ENCODE measurements at regions not wholly inside any gene's neighbourhood (a gene's known extent, or its start where the extent isn't known, plus 50 kb on each side); places are given as distances from the start of the nearest gene placed in this dataset.

DNA sequence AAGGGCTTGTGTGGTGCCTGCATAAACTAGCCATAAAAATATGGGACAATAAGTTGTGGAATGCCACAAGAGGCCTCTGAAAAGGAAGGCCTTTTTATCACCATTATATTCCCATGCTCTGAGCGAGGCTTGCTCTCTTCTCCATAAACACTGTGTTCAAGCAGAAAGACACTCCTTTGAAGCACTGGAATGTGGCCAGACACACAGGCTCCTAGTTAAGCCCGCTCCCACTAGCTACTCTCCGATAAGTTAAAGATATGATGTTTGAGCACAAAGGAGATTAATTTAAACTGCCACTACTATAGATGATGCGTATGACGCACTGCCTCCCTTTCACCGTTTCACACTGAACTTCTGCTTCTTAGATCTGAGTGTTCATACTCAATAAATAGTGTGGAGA lies 188.7 kb upstream of the TWIST2 start:
- no peak for DNase-seq (ENCODE audit: low read depth in 1 of 2, low spot score in 1 of 2)
- TF ChIP-seq GABPA (IDR thresholded peaks at IDR 0.05; ENCODE audit: low read depth) (no peak), SPI1 (IDR thresholded peaks at IDR 0.05; ENCODE audit: borderline replicate concordance, low read depth) (no peak), POLR2AphosphoS5 (IDR thresholded peaks at IDR 0.05; ENCODE audit: low read depth) (no peak), REST (IDR thresholded peaks at IDR 0.05; ENCODE audit: insufficient replicate concordance, low read depth) (no peak)
- TF ChIP-seq, protein P1, sequence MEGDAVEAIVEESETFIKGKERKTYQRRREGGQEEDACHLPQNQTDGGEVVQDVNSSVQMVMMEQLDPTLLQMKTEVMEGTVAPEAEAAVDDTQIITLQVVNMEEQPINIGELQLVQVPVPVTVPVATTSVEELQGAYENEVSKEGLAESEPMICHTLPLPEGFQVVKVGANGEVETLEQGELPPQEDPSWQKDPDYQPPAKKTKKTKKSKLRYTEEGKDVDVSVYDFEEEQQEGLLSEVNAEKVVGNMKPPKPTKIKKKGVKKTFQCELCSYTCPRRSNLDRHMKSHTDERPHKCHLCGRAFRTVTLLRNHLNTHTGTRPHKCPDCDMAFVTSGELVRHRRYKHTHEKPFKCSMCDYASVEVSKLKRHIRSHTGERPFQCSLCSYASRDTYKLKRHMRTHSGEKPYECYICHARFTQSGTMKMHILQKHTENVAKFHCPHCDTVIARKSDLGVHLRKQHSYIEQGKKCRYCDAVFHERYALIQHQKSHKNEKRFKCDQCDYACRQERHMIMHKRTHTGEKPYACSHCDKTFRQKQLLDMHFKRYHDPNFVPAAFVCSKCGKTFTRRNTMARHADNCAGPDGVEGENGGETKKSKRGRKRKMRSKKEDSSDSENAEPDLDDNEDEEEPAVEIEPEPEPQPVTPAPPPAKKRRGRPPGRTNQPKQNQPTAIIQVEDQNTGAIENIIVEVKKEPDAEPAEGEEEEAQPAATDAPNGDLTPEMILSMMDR (IDR thresholded peaks at IDR 0.05; ENCODE audit: insufficient read depth, low read length): no peak
- Histone ChIP-seq H3K4me3 (replicated peaks; ENCODE audit: insufficient read depth, low read length) (no peak overlapping the region), H3K27ac (replicated peaks) (no peak overlapping the region), H3K27me3 (ENCODE audit: insufficient read depth, poor library complexity, severe bottlenecking) (no peaks in the 10 kb centered on the region)

GRCh38 chr2:238663586-238663985 lies 184.3 kb upstream of the TWIST2 start:
- Histone ChIP-seq H3K27ac (replicated peaks) (no peak overlapping the region), H3K27me3 (ENCODE audit: insufficient read depth, poor library complexity, severe bottlenecking) (no peaks in the 10 kb centered on the region), H3K4me3 (replicated peaks; ENCODE audit: insufficient read depth, low read length) (no peak overlapping the region)
- TF ChIP-seq POLR2AphosphoS5 (IDR thresholded peaks at IDR 0.05; ENCODE audit: low read depth) (no peak), GABPA (IDR thresholded peaks at IDR 0.05; ENCODE audit: low read depth) (no peak), SPI1 (IDR thresholded peaks at IDR 0.05; ENCODE audit: borderline replicate concordance, low read depth) (no peak), REST (IDR thresholded peaks at IDR 0.05; ENCODE audit: insufficient replicate concordance, low read depth) (no peak)
- TF ChIP-seq, protein P1 (IDR thresholded peaks at IDR 0.05; ENCODE audit: insufficient read depth, low read length): no peak
- DNase-seq (ENCODE audit: low read depth in 1 of 2, low spot score in 1 of 2): no peak

GRCh38 chr2:238665919-238666318 lies 182.0 kb upstream of the TWIST2 start:
- TF ChIP-seq POLR2AphosphoS5 (IDR thresholded peaks at IDR 0.05; ENCODE audit: low read depth): no peak
- no peak for TF ChIP-seq SPI1 (IDR thresholded peaks at IDR 0.05; ENCODE audit: borderline replicate concordance, low read depth)
- no peak for TF ChIP-seq REST (IDR thresholded peaks at IDR 0.05; ENCODE audit: insufficient replicate concordance, low read depth)
- Histone ChIP-seq H3K27ac (replicated peaks) (no peak overlapping the region), H3K27me3 (ENCODE audit: insufficient read depth, poor library complexity, severe bottlenecking) (no peaks in the 10 kb centered on the region), H3K4me3 (replicated peaks; ENCODE audit: insufficient read depth, low read length) (no peak overlapping the region)
- DNase-seq (ENCODE audit: low read depth in 1 of 2, low spot score in 1 of 2): no peak

GRCh38 chr2:238666543-238666942 lies 181.3 kb upstream of the TWIST2 start:
- TF ChIP-seq REST (IDR thresholded peaks at IDR 0.05; ENCODE audit: insufficient replicate concordance, low read depth) (no peak), GABPA (IDR thresholded peaks at IDR 0.05; ENCODE audit: low read depth) (no peak), SPI1 (IDR thresholded peaks at IDR 0.05; ENCODE audit: borderline replicate concordance, low read depth) (no peak), POLR2AphosphoS5 (IDR thresholded peaks at IDR 0.05; ENCODE audit: low read depth) (no peak)
- TF ChIP-seq, protein P1 (IDR thresholded peaks at IDR 0.05; ENCODE audit: insufficient read depth, low read length): no peak
- DNase-seq (ENCODE audit: low read depth in 1 of 2, low spot score in 1 of 2): no peak
- Histone ChIP-seq H3K27me3 (ENCODE audit: insufficient read depth, poor library complexity, severe bottlenecking) (no peaks in the 10 kb centered on the region), H3K27ac (replicated peaks) (no peak overlapping the region), H3K4me3 (replicated peaks; ENCODE audit: insufficient read depth, low read length) (no peak overlapping the region)

All from HL-60 (cell line).